HEK293 (cell line): ENCODE measurements at regions not wholly inside any gene's neighbourhood (a gene's known extent, or its start where the extent isn't known, plus 50 kb on each side); places are given as distances from the start of the nearest gene placed in this dataset.

ENCODE experiments used
- CTCF ChIA-PET: fragments of 350-600 bp; formaldehyde crosslinking; extraction: SDS; loops from one replicate; lab custom pipeline; 2021; ENCODE audit warnings: antibody characterized with exemption; lab: Yijun Ruan, JAX
- POLR2A ChIA-PET: fragments of 300-600 bp; formaldehyde crosslinking; extraction: SDS; loops from one replicate; lab custom pipeline; 2020; ENCODE audit warnings: antibody characterized with exemption, inconsistent platforms; lab: Yijun Ruan, JAX
- H3K27ac ChIP-seq: fragments of 200-500 bp; sonication (Bioruptor generic); 2 replicates; pipeline ENCODE4 v1.5.1; 2014; ENCODE audit warnings: low read depth, low read length, control low read depth, inconsistent platforms; ENCODE audit errors: extremely low read depth
- H3K36me3 ChIP-seq, 2 experiments: fragments of 200-500 bp in 1 of 2; sonication (Bioruptor generic) in 1 of 2; 1 replicate in 1 of 2; 2 replicates in 1 of 2; pipeline ENCODE4 v1.5.1; 2014 to 2017; ENCODE audit warnings: inconsistent platforms in 2 of 2, low read length in 2 of 2; ENCODE audit not compliant: control insufficient read depth in 2 of 2, insufficient read depth in 1 of 2
- H3K4me1 ChIP-seq: fragments of 200-500 bp; sonication (Bioruptor generic); 2 replicates; pipeline ENCODE4 v1.5.1; 2014; ENCODE audit warnings: mild to moderate bottlenecking, low read length, inconsistent platforms; ENCODE audit not compliant: control insufficient read depth, insufficient read depth
- H3K4me3 ChIP-seq: 2 replicates; pipeline ENCODE4 v1.5.1; 2011; ENCODE audit warnings: low read depth, mild to moderate bottlenecking, control low read depth, low read length, moderate library complexity
- H3K9me3 ChIP-seq: fragments of 200-500 bp; sonication (Bioruptor generic); 2 replicates; pipeline ENCODE4 v1.5.1; 2014; ENCODE audit warnings: low read depth, low read length, inconsistent platforms; ENCODE audit not compliant: control insufficient read depth, insufficient read depth
- HOXD13 ChIP-seq: sonication (generic); formaldehyde crosslinking; IDR thresholded peaks from 2 replicates; pipeline ENCODE4 v1.8.0; 2022; ENCODE audit warnings: missing genetic modification reagents, borderline replicate concordance
- ZEB2 ChIP-seq: fragments of 450-650 bp; formaldehyde crosslinking; IDR thresholded peaks from 2 replicates; pipeline ENCODE4 v1.5.1; 2016; ENCODE audit warnings: missing biosample characterization, missing genetic modification characterization
- ZNF132 ChIP-seq: fragments of 450-650 bp; formaldehyde crosslinking; IDR thresholded peaks from 2 replicates; pipeline ENCODE4 v1.5.1; 2017; ENCODE audit warnings: missing biosample characterization, missing genetic modification characterization, borderline replicate concordance
- ZNF2 ChIP-seq: fragments of 450-650 bp; formaldehyde crosslinking; IDR thresholded peaks from 2 replicates; pipeline ENCODE4 v1.5.1; 2016; ENCODE audit warnings: missing biosample characterization, missing genetic modification characterization
- ZNF366 ChIP-seq: fragments of 450-650 bp; formaldehyde crosslinking; conservative IDR thresholded peaks from 2 replicates; pipeline ENCODE4 v1.5.1; 2016; ENCODE audit warnings: missing biosample characterization, missing genetic modification characterization
- ZNF394 ChIP-seq: fragments of 450-650 bp; formaldehyde crosslinking; IDR thresholded peaks from 2 replicates; pipeline ENCODE4 v1.5.1; 2016; ENCODE audit warnings: missing biosample characterization, missing genetic modification characterization, mild to moderate bottlenecking, moderate library complexity, borderline replicate concordance
- ZNF473 ChIP-seq: fragments of 450-650 bp; formaldehyde crosslinking; IDR thresholded peaks from 2 replicates; pipeline ENCODE4 v1.5.1; 2017; ENCODE audit warnings: missing biosample characterization, missing genetic modification characterization
- ZNF514 ChIP-seq: fragments of 450-650 bp; formaldehyde crosslinking; IDR thresholded peaks from 2 replicates; pipeline ENCODE4 v1.5.1; 2016; ENCODE audit warnings: missing biosample characterization, missing genetic modification characterization
- ZNF521 ChIP-seq: fragments of 450-650 bp; formaldehyde crosslinking; IDR thresholded peaks from 2 replicates; pipeline ENCODE4 v1.5.1; 2017; ENCODE audit warnings: missing biosample characterization, mild to moderate bottlenecking, missing genetic modification characterization
- ZNF658 ChIP-seq: fragments of 450-650 bp; formaldehyde crosslinking; IDR thresholded peaks from 2 replicates; pipeline ENCODE4; 2016; ENCODE audit warnings: missing biosample characterization, missing genetic modification characterization
- ZNF707 ChIP-seq: fragments of 450-650 bp; formaldehyde crosslinking; IDR thresholded peaks from 2 replicates; pipeline ENCODE4 v1.5.1; 2016; ENCODE audit warnings: missing biosample characterization, missing genetic modification characterization
- ZSCAN30 ChIP-seq: fragments of 450-650 bp; IDR thresholded peaks from 2 replicates; pipeline ENCODE4 v1.5.1; 2018; ENCODE audit warnings: missing biosample characterization, mild to moderate bottlenecking, missing genetic modification characterization, moderate library complexity
- TF ChIP-seq, protein P1 (sequence below): fragments of 450-650 bp; formaldehyde crosslinking; IDR thresholded peaks from 2 replicates; pipeline ENCODE4 v1.5.1; 2017; ENCODE audit warnings: missing biosample characterization, missing genetic modification characterization
- TF ChIP-seq, protein P2 (sequence below): fragments of 450-650 bp; formaldehyde crosslinking; IDR thresholded peaks from 2 replicates; pipeline ENCODE4 v1.5.1; 2016; ENCODE audit warnings: missing biosample characterization, missing genetic modification characterization
- TF ChIP-seq, protein P3 (sequence below): fragments of 450-650 bp; formaldehyde crosslinking; IDR thresholded peaks from 2 replicates; pipeline ENCODE4 v1.5.1; 2016; ENCODE audit warnings: missing biosample characterization, missing genetic modification characterization
- TF ChIP-seq, protein P4 (sequence below): fragments of 450-650 bp; formaldehyde crosslinking; IDR thresholded peaks from 2 replicates; pipeline ENCODE4 v1.5.1; 2016; ENCODE audit warnings: missing biosample characterization, missing genetic modification characterization
- TF ChIP-seq, protein P5 (sequence below): fragments of 450-650 bp; formaldehyde crosslinking; IDR thresholded peaks from 2 replicates; pipeline ENCODE4 v1.5.1; 2016; ENCODE audit warnings: missing biosample characterization, missing genetic modification characterization

DNA sequence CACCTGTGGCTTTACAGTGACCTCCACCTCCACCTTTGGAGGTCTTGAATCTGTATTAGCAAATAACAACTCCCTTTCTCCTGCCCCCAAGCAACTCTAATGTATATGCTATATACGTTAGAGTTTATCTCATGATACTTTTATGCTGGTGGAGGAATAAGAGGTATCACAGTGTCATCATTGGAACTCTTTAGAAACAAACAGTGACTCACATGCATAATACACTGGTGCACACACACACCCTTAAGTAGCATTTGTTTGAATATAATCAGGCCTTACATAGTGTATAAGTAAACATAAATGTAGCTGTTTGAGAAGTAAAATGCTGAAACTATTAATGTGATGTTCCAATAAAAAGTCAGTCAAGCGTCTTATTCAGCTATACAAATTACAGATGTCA lies 280.2 kb upstream of the C2CD4B start:
- no peak overlapping the region for H3K27ac ChIP-seq
- H3K36me3 ChIP-seq = no peaks in the 10 kb centered on the region
- TF ChIP-seq, protein P1, sequence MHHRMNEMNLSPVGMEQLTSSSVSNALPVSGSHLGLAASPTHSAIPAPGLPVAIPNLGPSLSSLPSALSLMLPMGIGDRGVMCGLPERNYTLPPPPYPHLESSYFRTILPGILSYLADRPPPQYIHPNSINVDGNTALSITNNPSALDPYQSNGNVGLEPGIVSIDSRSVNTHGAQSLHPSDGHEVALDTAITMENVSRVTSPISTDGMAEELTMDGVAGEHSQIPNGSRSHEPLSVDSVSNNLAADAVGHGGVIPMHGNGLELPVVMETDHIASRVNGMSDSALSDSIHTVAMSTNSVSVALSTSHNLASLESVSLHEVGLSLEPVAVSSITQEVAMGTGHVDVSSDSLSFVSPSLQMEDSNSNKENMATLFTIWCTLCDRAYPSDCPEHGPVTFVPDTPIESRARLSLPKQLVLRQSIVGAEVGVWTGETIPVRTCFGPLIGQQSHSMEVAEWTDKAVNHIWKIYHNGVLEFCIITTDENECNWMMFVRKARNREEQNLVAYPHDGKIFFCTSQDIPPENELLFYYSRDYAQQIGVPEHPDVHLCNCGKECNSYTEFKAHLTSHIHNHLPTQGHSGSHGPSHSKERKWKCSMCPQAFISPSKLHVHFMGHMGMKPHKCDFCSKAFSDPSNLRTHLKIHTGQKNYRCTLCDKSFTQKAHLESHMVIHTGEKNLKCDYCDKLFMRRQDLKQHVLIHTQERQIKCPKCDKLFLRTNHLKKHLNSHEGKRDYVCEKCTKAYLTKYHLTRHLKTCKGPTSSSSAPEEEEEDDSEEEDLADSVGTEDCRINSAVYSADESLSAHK (tag by site-specific recombination) = no peak
- TF ChIP-seq ZNF521 (tag by site-specific recombination) (no peak), ZNF514 (no peak), ZNF473 (tag by site-specific recombination) (no peak), HOXD13 (no peak), ZSCAN30 (no peak), ZEB2 (tag by site-specific recombination) (no peak), ZNF2 (no peak), ZNF366 (tag by site-specific recombination) (no peak), ZNF658 (tag by site-specific recombination) (no peak)
- TF ChIP-seq, protein P2, sequence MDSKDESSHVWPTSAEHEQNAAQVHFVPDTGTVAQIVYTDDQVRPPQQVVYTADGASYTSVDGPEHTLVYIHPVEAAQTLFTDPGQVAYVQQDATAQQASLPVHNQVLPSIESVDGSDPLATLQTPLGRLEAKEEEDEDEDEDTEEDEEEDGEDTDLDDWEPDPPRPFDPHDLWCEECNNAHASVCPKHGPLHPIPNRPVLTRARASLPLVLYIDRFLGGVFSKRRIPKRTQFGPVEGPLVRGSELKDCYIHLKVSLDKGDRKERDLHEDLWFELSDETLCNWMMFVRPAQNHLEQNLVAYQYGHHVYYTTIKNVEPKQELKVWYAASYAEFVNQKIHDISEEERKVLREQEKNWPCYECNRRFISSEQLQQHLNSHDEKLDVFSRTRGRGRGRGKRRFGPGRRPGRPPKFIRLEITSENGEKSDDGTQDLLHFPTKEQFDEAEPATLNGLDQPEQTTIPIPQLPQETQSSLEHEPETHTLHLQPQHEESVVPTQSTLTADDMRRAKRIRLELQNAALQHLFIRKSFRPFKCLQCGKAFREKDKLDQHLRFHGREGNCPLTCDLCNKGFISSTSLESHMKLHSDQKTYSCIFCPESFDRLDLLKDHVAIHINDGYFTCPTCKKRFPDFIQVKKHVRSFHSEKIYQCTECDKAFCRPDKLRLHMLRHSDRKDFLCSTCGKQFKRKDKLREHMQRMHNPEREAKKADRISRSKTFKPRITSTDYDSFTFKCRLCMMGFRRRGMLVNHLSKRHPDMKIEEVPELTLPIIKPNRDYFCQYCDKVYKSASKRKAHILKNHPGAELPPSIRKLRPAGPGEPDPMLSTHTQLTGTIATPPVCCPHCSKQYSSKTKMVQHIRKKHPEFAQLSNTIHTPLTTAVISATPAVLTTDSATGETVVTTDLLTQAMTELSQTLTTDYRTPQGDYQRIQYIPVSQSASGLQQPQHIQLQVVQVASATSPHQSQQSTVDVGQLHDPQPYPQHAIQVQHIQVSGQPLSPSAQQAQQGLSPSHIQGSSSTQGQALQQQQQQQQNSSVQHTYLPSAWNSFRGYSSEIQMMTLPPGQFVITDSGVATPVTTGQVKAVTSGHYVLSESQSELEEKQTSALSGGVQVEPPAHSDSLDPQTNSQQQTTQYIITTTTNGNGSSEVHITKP = no peak
- TF ChIP-seq, protein P3, sequence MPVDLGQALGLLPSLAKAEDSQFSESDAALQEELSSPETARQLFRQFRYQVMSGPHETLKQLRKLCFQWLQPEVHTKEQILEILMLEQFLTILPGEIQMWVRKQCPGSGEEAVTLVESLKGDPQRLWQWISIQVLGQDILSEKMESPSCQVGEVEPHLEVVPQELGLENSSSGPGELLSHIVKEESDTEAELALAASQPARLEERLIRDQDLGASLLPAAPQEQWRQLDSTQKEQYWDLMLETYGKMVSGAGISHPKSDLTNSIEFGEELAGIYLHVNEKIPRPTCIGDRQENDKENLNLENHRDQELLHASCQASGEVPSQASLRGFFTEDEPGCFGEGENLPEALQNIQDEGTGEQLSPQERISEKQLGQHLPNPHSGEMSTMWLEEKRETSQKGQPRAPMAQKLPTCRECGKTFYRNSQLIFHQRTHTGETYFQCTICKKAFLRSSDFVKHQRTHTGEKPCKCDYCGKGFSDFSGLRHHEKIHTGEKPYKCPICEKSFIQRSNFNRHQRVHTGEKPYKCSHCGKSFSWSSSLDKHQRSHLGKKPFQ (tag by site-specific recombination) = no peak
- ChIA-PET POLR2A (no interaction called here), CTCF (no interaction called here)
- no peak overlapping the region for H3K4me3 ChIP-seq
- no peaks in the 10 kb centered on the region for H3K4me1 ChIP-seq
- H3K9me3 ChIP-seq = no peaks in the 10 kb centered on the region

DNA sequence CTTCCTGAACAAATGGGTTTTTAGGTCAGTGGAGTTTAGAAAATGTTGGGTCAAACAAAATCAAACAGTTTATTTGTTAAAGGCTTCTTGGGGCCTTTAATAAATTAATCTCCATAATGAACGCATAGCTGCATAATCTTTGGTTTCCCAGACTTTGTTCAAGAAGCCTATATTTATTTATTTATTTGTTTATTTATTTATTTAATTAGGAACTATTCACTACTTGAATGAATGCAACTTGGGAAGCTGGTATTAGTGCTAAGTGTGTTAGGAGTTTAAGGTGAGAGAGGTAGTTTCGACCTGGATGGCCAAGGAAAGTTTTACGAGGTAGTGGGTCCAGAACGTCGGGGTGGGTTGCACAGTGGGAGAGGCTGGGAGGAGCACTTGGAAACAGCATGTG lies 281.9 kb upstream of the C2CD4B start:
- CTCF ChIA-PET = interaction anchor here (0.5 kb wide), 1 partner anchor 16 kb away, joined by 3 read pairs; no protein-coding TSS in a partner anchor
- Histone ChIP-seq H3K27ac (no peak overlapping the region), H3K9me3 (no peaks in the 10 kb centered on the region), H3K36me3 (no peaks in the 10 kb centered on the region), H3K4me1 (no peaks in the 10 kb centered on the region), H3K4me3 (no peak overlapping the region)
- POLR2A ChIA-PET = no interaction called here
- TF ChIP-seq ZNF707 (tag by site-specific recombination) (no peak), ZNF132 (tag by site-specific recombination) (no peak), ZNF394 (tag by site-specific recombination) (peak; percentile 55; the same call in 1 of the 2 replicates)
- TF ChIP-seq, protein P4, sequence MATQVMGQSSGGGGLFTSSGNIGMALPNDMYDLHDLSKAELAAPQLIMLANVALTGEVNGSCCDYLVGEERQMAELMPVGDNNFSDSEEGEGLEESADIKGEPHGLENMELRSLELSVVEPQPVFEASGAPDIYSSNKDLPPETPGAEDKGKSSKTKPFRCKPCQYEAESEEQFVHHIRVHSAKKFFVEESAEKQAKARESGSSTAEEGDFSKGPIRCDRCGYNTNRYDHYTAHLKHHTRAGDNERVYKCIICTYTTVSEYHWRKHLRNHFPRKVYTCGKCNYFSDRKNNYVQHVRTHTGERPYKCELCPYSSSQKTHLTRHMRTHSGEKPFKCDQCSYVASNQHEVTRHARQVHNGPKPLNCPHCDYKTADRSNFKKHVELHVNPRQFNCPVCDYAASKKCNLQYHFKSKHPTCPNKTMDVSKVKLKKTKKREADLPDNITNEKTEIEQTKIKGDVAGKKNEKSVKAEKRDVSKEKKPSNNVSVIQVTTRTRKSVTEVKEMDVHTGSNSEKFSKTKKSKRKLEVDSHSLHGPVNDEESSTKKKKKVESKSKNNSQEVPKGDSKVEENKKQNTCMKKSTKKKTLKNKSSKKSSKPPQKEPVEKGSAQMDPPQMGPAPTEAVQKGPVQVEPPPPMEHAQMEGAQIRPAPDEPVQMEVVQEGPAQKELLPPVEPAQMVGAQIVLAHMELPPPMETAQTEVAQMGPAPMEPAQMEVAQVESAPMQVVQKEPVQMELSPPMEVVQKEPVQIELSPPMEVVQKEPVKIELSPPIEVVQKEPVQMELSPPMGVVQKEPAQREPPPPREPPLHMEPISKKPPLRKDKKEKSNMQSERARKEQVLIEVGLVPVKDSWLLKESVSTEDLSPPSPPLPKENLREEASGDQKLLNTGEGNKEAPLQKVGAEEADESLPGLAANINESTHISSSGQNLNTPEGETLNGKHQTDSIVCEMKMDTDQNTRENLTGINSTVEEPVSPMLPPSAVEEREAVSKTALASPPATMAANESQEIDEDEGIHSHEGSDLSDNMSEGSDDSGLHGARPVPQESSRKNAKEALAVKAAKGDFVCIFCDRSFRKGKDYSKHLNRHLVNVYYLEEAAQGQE = no peak
- TF ChIP-seq, protein P5, sequence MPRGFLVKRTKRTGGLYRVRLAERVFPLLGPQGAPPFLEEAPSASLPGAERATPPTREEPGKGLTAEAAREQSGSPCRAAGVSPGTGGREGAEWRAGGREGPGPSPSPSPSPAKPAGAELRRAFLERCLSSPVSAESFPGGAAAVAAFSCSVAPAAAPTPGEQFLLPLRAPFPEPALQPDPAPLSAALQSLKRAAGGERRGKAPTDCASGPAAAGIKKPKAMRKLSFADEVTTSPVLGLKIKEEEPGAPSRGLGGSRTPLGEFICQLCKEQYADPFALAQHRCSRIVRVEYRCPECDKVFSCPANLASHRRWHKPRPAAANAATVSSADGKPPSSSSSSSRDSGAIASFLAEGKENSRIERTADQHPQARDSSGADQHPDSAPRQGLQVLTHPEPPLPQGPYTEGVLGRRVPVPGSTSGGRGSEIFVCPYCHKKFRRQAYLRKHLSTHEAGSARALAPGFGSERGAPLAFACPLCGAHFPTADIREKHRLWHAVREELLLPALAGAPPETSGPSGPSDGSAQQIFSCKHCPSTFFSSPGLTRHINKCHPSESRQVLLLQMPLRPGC (tag by site-specific recombination) = no peak
